B cell (primary cell): ENCODE measurements at regions not wholly inside any gene's neighbourhood (a gene's known extent, or its start where the extent isn't known, plus 50 kb on each side); places are given as distances from the start of the nearest gene placed in this dataset.

Experiments
- ATAC-seq: fragments of 200-7000 bp; cut with Tn5 transposase; one replicate; pipeline ENCODE4 v1.10.0; 2021; ENCODE audit warnings: low read depth, mild to moderate bottlenecking, moderate number of reproducible peaks, moderate library complexity
- CTCF ChIA-PET: fragments of 350-600 bp; sonication (Branson Sonifier 250); formaldehyde crosslinking; loops from one replicate; lab custom pipeline; 2021; ENCODE audit warnings: antibody characterized with exemption, inconsistent platforms; lab: Charles Lee
- POLR2A ChIA-PET: fragments of 350-600 bp; sonication (Branson Sonifier 250); formaldehyde crosslinking; loops from one replicate; lab custom pipeline; 2021; ENCODE audit warnings: antibody characterized with exemption; lab: Charles Lee
- DNase-seq: peaks from one replicate; pipeline ENCODE4 v3.0.0; 2013
- H2AFZ ChIP-seq: 2 replicates; pipeline ENCODE4 v1.6.1; 2012; ENCODE audit warnings: mild to moderate bottlenecking, low read depth, low read length; ENCODE audit not compliant: insufficient read depth, poor library complexity, severe bottlenecking
- H3K27ac ChIP-seq, 2 donors: 1 replicate in 1 of 2; 2 replicates in 1 of 2; pipeline ENCODE4 v1.5.1; 2012 to 2013; ENCODE audit warnings: low read length in 2 of 2, mild to moderate bottlenecking in 2 of 2, moderate library complexity in 1 of 2
- H3K27me3 ChIP-seq, 4 experiments: fragments of 200-600 bp in 1 of 4; sonication (generic) in 1 of 4; replicated peaks in 1 of 4; 1 replicate in 2 of 4; 2 replicates in 2 of 4; pipeline versions ENCODE4 v1.6.1 to v1.7.0; 2013 to 2016; ENCODE audit warnings: low read length in 3 of 4, mild to moderate bottlenecking in 2 of 4, mixed read lengths in 1 of 4, moderate library complexity in 1 of 4; ENCODE audit not compliant: insufficient read depth in 4 of 4, control insufficient read depth in 3 of 4; ENCODE audit errors: control extremely low read depth in 1 of 4
- H3K36me3 ChIP-seq, 2 experiments: replicated peaks in 1 of 2; 1 replicate in 1 of 2; 2 replicates in 1 of 2; pipeline versions ENCODE4 v1.6.1 to v1.7.1; 2013; ENCODE audit warnings: low read length in 1 of 2; ENCODE audit not compliant: insufficient read depth in 2 of 2, control insufficient read depth in 1 of 2; ENCODE audit errors: control extremely low read depth in 1 of 2, extremely low read depth in 1 of 2
- H3K4me1 ChIP-seq, 2 donors: fragments of 200-600 bp in 1 of 2; sonication (generic) in 1 of 2; 1 replicate in 1 of 2; 2 replicates in 1 of 2; pipeline versions ENCODE4 v1.5.1 to v1.6.1; 2013 to 2017; ENCODE audit warnings: low read length in 2 of 2; ENCODE audit not compliant: control insufficient read depth in 2 of 2, insufficient read depth in 2 of 2
- H3K4me2 ChIP-seq: replicated peaks from 2 replicates; pipeline ENCODE3; 2012; ENCODE audit warnings: mild to moderate bottlenecking, low read depth, low read length; ENCODE audit not compliant: poor library complexity, severe bottlenecking
- H3K4me3 ChIP-seq, 5 experiments: fragments of 200-600 bp in 1 of 5; sonication (generic) in 1 of 5; 1 replicate in 3 of 5; 2 replicates in 2 of 5; pipeline versions ENCODE4 v1.5.1 to v1.7.0; 2011 to 2016; ENCODE audit warnings: low read length in 4 of 5, mild to moderate bottlenecking in 4 of 5, low read depth in 2 of 5, control low read depth in 1 of 5, moderate library complexity in 1 of 5; ENCODE audit not compliant: insufficient read depth in 1 of 5; ENCODE audit errors: control extremely low read depth in 1 of 5, extremely low read depth in 1 of 5
- H3K79me2 ChIP-seq: fragments of 200-600 bp; sonication (generic); one replicate; pipeline ENCODE4 v1.6.0; 2016; ENCODE audit warnings: low read length; ENCODE audit not compliant: control insufficient read depth, insufficient read depth
- H3K9ac ChIP-seq: fragments of 200-600 bp; sonication (generic); 2 replicates; pipeline ENCODE4 v1.6.1; 2017; ENCODE audit warnings: mild to moderate bottlenecking, low read length, moderate library complexity
- H3K9me3 ChIP-seq, 3 donors: one replicate each; pipeline versions ENCODE4 v1.6.1 to v1.7.1; 2013; ENCODE audit warnings: low read length in 2 of 3; ENCODE audit not compliant: control insufficient read depth in 2 of 3, insufficient read depth in 1 of 3; ENCODE audit errors: control extremely low read depth in 1 of 3
- H4K20me1 ChIP-seq: 2 replicates; pipeline ENCODE4 v1.6.0; 2012; ENCODE audit warnings: mild to moderate bottlenecking, low read length; ENCODE audit not compliant: insufficient read depth, control insufficient read depth, poor library complexity, severe bottlenecking
- H3K27ac Mint-ChIP-seq: one replicate; pipeline ENCODE4 v1.8.0; 2021; ENCODE audit warnings: mixed read lengths
- H3K27me3 Mint-ChIP-seq: one replicate; pipeline ENCODE4 v1.8.0; 2021; ENCODE audit warnings: mixed read lengths
- H3K4me1 Mint-ChIP-seq: one replicate; pipeline ENCODE4 v1.8.0; 2021; ENCODE audit warnings: mixed read lengths
- H3K4me3 Mint-ChIP-seq: one replicate; pipeline ENCODE4 v1.8.0; 2021; ENCODE audit warnings: mixed read lengths
- H3K9me3 Mint-ChIP-seq: one replicate; pipeline ENCODE4 v1.8.0; 2022; ENCODE audit warnings: mixed read lengths; ENCODE audit not compliant: insufficient read depth
- EZH2 ChIP-seq: IDR thresholded peaks from 2 replicates; pipeline ENCODE4 v1.6.1; 2012; ENCODE audit warnings: borderline replicate concordance, low read depth, mild to moderate bottlenecking, moderate library complexity, low read length; ENCODE audit not compliant: insufficient read depth, poor library complexity, severe bottlenecking
- WGBS: methylation state at CpG from one replicate; pipeline ENCODE4 v1.1.5; 2013; ENCODE audit warnings: missing lambda C conversion rate; ENCODE audit not compliant: insufficient coverage; 5-methylcytosine and 5-hydroxymethylcytosine counted together
- intact Hi-C: fragments of 100-400 bp; cut with micrococcal nuclease; formaldehyde crosslinking; loops from one replicate; pipeline ENCODE4 v1.10.0; 2022
- TF ChIP-seq, protein P1 (sequence below): fragments of 200-600 bp; IDR thresholded peaks from one replicate; pipeline ENCODE4 v1.8.0; 2022; ENCODE audit warnings: antibody characterized with exemption, mild to moderate bottlenecking

- WGBS, result 100% methylated on average over 1 of the region's 3 CpGs
- no peaks in the 10 kb centered on the region for H3K36me3 ChIP-seq
- intact Hi-C loops, result no loop called here
Measured at GRCh38 chr14:25677111-25677510, 627.2 kb upstream of the STXBP6 start.

GRCh38 chr14:25667387-25667786 is 617.4 kb upstream of the STXBP6 start:
- Histone ChIP-seq H3K9me3 (no peaks in the 10 kb centered on the region), H3K9ac (no peak overlapping the region), H3K4me1 (no peaks in the 10 kb centered on the region), H4K20me1 (no peaks in the 10 kb centered on the region), H3K27ac (no peak overlapping the region), H3K36me3 (no peaks in the 10 kb centered on the region), H3K4me3 (no peak overlapping the region), H3K79me2 (no peaks in the 10 kb centered on the region), H3K4me2 (no peak overlapping the region), H3K27me3 (no peaks in the 10 kb centered on the region), H2AFZ (no peak overlapping the region)
- Mint-ChIP-seq H3K4me3 (no peak overlapping the region), H3K4me1 (no peaks in the 10 kb centered on the region), H3K27me3 (no peaks in the 10 kb centered on the region), H3K27ac (no peak overlapping the region), H3K9me3 (no peaks in the 10 kb centered on the region)
- TF ChIP-seq, protein P1, sequence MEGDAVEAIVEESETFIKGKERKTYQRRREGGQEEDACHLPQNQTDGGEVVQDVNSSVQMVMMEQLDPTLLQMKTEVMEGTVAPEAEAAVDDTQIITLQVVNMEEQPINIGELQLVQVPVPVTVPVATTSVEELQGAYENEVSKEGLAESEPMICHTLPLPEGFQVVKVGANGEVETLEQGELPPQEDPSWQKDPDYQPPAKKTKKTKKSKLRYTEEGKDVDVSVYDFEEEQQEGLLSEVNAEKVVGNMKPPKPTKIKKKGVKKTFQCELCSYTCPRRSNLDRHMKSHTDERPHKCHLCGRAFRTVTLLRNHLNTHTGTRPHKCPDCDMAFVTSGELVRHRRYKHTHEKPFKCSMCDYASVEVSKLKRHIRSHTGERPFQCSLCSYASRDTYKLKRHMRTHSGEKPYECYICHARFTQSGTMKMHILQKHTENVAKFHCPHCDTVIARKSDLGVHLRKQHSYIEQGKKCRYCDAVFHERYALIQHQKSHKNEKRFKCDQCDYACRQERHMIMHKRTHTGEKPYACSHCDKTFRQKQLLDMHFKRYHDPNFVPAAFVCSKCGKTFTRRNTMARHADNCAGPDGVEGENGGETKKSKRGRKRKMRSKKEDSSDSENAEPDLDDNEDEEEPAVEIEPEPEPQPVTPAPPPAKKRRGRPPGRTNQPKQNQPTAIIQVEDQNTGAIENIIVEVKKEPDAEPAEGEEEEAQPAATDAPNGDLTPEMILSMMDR, result no peak
- TF ChIP-seq EZH2, result no peak
- WGBS, result 80% methylated on average over 1 of the region's 2 CpGs
- POLR2A ChIA-PET, result no interaction called here
- ATAC-seq, result no peak
- no peak for DNase-seq
- intact Hi-C loops, result no loop called here
- CTCF ChIA-PET, result no interaction called here

More at GRCh38 chr14:25677111-25677510, 627.2 kb upstream of the STXBP6 start:
- Histone ChIP-seq H3K9ac (no peak overlapping the region), H3K4me3 (no peak overlapping the region), H3K9me3 (peaks cover 0 to 7% (median 0%) of the 10 kb centered on the region in 3 donors), H3K27me3 (no peaks in the 10 kb centered on the region), H3K79me2 (no peaks in the 10 kb centered on the region), H3K27ac (no peak overlapping the region), H3K4me1 (no peaks in the 10 kb centered on the region), H4K20me1 (no peaks in the 10 kb centered on the region), H3K4me2 (no peak overlapping the region), H2AFZ (no peak overlapping the region)
- POLR2A ChIA-PET, result no interaction called here
- CTCF ChIA-PET, result no interaction called here
- ATAC-seq, result no peak
- no peak for DNase-seq
- no peak overlapping the region for H3K27ac Mint-ChIP-seq
- no peaks in the 10 kb centered on the region for H3K27me3 Mint-ChIP-seq
- no peaks in the 10 kb centered on the region for H3K4me1 Mint-ChIP-seq
- H3K9me3 Mint-ChIP-seq, result peaks cover 2% of the 10 kb centered on the region
- H3K4me3 Mint-ChIP-seq, result no peak overlapping the region
- TF ChIP-seq, protein P1, result no peak
